Hepatocyte (in vitro differentiated cells): ENCODE measurements at regions not wholly inside any gene's neighbourhood (a gene's known extent, or its start where the extent isn't known, plus 50 kb on each side); places are given as distances from the start of the nearest gene placed in this dataset.
A peak's percentile ranks its signal among the peaks of the same experiment; 100 is the strongest.

Source experiments
- DNase-seq: peaks from one replicate; pipeline ENCODE4 v3.0.0-alpha.2; 2016; ENCODE audit warnings: low spot score
- H2AFZ ChIP-seq: fragments of 200-600 bp; sonication (generic); 2 replicates; pipeline ENCODE4 v1.6.0; 2016; ENCODE audit warnings: antibody characterized with exemption, mild to moderate bottlenecking
- H3K27ac ChIP-seq: fragments of 200-600 bp; sonication (generic); 2 replicates; pipeline ENCODE4 v1.5.1; 2016; ENCODE audit warnings: mild to moderate bottlenecking
- H3K27me3 ChIP-seq: fragments of 200-600 bp; sonication (generic); 2 replicates; pipeline ENCODE4 v1.6.1; 2016
- H3K36me3 ChIP-seq: fragments of 200-600 bp; sonication (generic); replicated peaks from 2 replicates; pipeline ENCODE4 v1.5.1; 2016; ENCODE audit warnings: low read depth; ENCODE audit not compliant: insufficient read depth
- H3K4me1 ChIP-seq: fragments of 200-600 bp; sonication (generic); 2 replicates; pipeline ENCODE4 v1.5.1; 2016; ENCODE audit warnings: mild to moderate bottlenecking, moderate library complexity; ENCODE audit not compliant: insufficient read depth
- H3K4me2 ChIP-seq: fragments of 200-600 bp; sonication (generic); 2 replicates; pipeline ENCODE4 v1.6.0; 2016
- H3K4me3 ChIP-seq: fragments of 200-600 bp; sonication (generic); 2 replicates; pipeline ENCODE4 v1.5.1; 2016; ENCODE audit warnings: mild to moderate bottlenecking
- H3K79me2 ChIP-seq: fragments of 200-600 bp; sonication (generic); 2 replicates; pipeline ENCODE4 v1.6.0; 2017; ENCODE audit warnings: mild to moderate bottlenecking
- H3K9me2 ChIP-seq: fragments of 200-600 bp; sonication (generic); replicated peaks from 2 replicates; pipeline ENCODE4 v1.6.0; 2017; ENCODE audit warnings: mild to moderate bottlenecking; ENCODE audit not compliant: insufficient read depth
- H3K9me3 ChIP-seq: fragments of 200-600 bp; sonication (generic); 2 replicates; pipeline ENCODE4 v1.5.1; 2016; ENCODE audit warnings: low read depth, mild to moderate bottlenecking
- H4K20me1 ChIP-seq: fragments of 200-600 bp; sonication (generic); 2 replicates; pipeline ENCODE4 v1.6.0; 2016; ENCODE audit warnings: mild to moderate bottlenecking; ENCODE audit not compliant: insufficient read depth, poor library complexity, severe bottlenecking
- CTCF ChIP-seq: fragments of 200-600 bp; sonication (generic); IDR thresholded peaks from 2 replicates; pipeline ENCODE4 v1.5.1; 2016; ENCODE audit warnings: antibody characterized with exemption, mild to moderate bottlenecking; ENCODE audit not compliant: poor library complexity
- EZH2 ChIP-seq: fragments of 200-600 bp; sonication (generic); IDR thresholded peaks from 2 replicates; pipeline ENCODE4 v1.6.1; 2016; ENCODE audit warnings: antibody characterized with exemption, mild to moderate bottlenecking, borderline replicate concordance
- EZH2phosphoT487 ChIP-seq: fragments of 200-600 bp; sonication (generic); IDR thresholded peaks from one replicate; pipeline ENCODE4 v1.6.1; 2018; ENCODE audit warnings: antibody characterized with exemption, mild to moderate bottlenecking, low read depth, moderate library complexity; ENCODE audit not compliant: unreplicated experiment, severe bottlenecking
- WGBS: methylation state at CpG from one replicate; pipeline ENCODE4 v1.1.6; 2016; ENCODE audit warnings: low lambda C conversion rate; ENCODE audit errors: missing lambda C conversion rate; 5-methylcytosine and 5-hydroxymethylcytosine counted together

GRCh38 chr22:44623771-44624510 is 78.1 kb upstream of the PRR5 start:
- H4K20me1 ChIP-seq = no peaks in the 10 kb centered on the region
- H3K36me3 ChIP-seq = no peaks in the 10 kb centered on the region
- no peaks in the 10 kb centered on the region for H3K27me3 ChIP-seq
- H3K79me2 ChIP-seq = no peaks in the 10 kb centered on the region
- H3K27ac ChIP-seq = no peak overlapping the region
- H3K4me3 ChIP-seq = no peak overlapping the region
- H3K4me1 ChIP-seq = no peaks in the 10 kb centered on the region
- 63% methylated on average over 16 of the region's 24 CpGs for WGBS
- no peak overlapping the region for H3K4me2 ChIP-seq
- no peak for TF ChIP-seq EZH2phosphoT487
- TF ChIP-seq EZH2 = no peak
- peak; percentile 70 for TF ChIP-seq CTCF
- no peaks in the 10 kb centered on the region for H3K9me2 ChIP-seq
- peak; percentile 70 for DNase-seq
- H2AFZ ChIP-seq = no peak overlapping the region
- H3K9me3 ChIP-seq = no peaks in the 10 kb centered on the region

- Histone ChIP-seq H2AFZ (no peak overlapping the region), H3K9me3 (no peaks in the 10 kb centered on the region), H3K79me2 (no peaks in the 10 kb centered on the region), H3K36me3 (no peaks in the 10 kb centered on the region), H3K27ac (no peak overlapping the region), H3K27me3 (no peaks in the 10 kb centered on the region), H3K4me3 (no peak overlapping the region), H3K4me1 (no peaks in the 10 kb centered on the region), H4K20me1 (no peaks in the 10 kb centered on the region), H3K4me2 (no peak overlapping the region), H3K9me2 (no peaks in the 10 kb centered on the region)
- WGBS = 84% methylated on average over 11 of the region's 11 CpGs
- DNase-seq = no peak
- TF ChIP-seq CTCF = no peak
- no peak for TF ChIP-seq EZH2
- TF ChIP-seq EZH2phosphoT487 = no peak
Observed at GRCh38 chr22:44622679-44623078, 79.3 kb upstream of the PRR5 start.

GRCh38 chr22:44622147-44622427 is 79.9 kb upstream of the PRR5 start:
- Histone ChIP-seq H3K4me3 (no peak overlapping the region), H3K27me3 (no peaks in the 10 kb centered on the region), H3K36me3 (no peaks in the 10 kb centered on the region), H3K9me3 (no peaks in the 10 kb centered on the region), H2AFZ (no peak overlapping the region), H3K9me2 (no peaks in the 10 kb centered on the region), H3K79me2 (no peaks in the 10 kb centered on the region), H4K20me1 (no peaks in the 10 kb centered on the region), H3K4me2 (no peak overlapping the region), H3K4me1 (no peaks in the 10 kb centered on the region), H3K27ac (no peak overlapping the region)
- DNase-seq = no peak
- TF ChIP-seq CTCF = no peak
- TF ChIP-seq EZH2 = no peak
- TF ChIP-seq EZH2phosphoT487 = no peak
- 45% methylated on average over 4 of the region's 8 CpGs for WGBS
